PC-9 (cell line): ENCODE measurements at regions not wholly inside any gene's neighbourhood (a gene's known extent, or its start where the extent isn't known, plus 50 kb on each side); places are given as distances from the start of the nearest gene placed in this dataset.

Source experiments
- BruUV-seq: library from RNA; stranded (reverse); fragments of 400-500 nt; replicated peaks from 2 replicates; lab custom pipeline; 2021; lab: Mats Ljungman, UMichigan
- CTCF ChIA-PET: fragments of 300-600 bp; sonication (Branson Sonifier 250); formaldehyde crosslinking; loops from one replicate; lab custom pipeline; 2022; ENCODE audit warnings: antibody characterized with exemption; lab: Charles Lee
- POLR2A ChIA-PET: fragments of 300-600 bp; sonication (Branson Sonifier 250); formaldehyde crosslinking; loops from one replicate; lab custom pipeline; 2022; ENCODE audit warnings: antibody characterized with exemption; ENCODE audit not compliant: unreplicated experiment; lab: Charles Lee
- DNase-seq, 2 experiments: peaks; one replicate each; pipeline versions ENCODE4 v3.0.0 to v3.0.0-alpha.2; 2015 to 2022; ENCODE audit warnings: mixed read lengths in 1 of 2
- H2AFZ ChIP-seq: fragments of 200-600 bp; sonication (generic); 2 replicates; pipeline ENCODE4 v1.8.1; 2017; ENCODE audit warnings: antibody characterized with exemption
- H3F3A ChIP-seq: fragments of 200-600 bp; sonication (generic); 2 replicates; pipeline ENCODE4 v1.8.1; 2017; ENCODE audit warnings: antibody characterized with exemption, mild to moderate bottlenecking, low read depth; ENCODE audit not compliant: insufficient read depth
- H3K27ac ChIP-seq: fragments of 200-600 bp; sonication (generic); 2 replicates; pipeline ENCODE4 v1.6.1; 2016; ENCODE audit warnings: mixed run types
- H3K27me3 ChIP-seq: fragments of 200-600 bp; sonication (generic); 2 replicates; pipeline ENCODE4 v1.6.1; 2016; ENCODE audit warnings: low read depth, mixed run types; ENCODE audit not compliant: insufficient read depth
- H3K36me3 ChIP-seq: fragments of 200-600 bp; sonication (generic); 2 replicates; pipeline ENCODE4 v1.6.1; 2016; ENCODE audit warnings: low read depth, mixed run types
- H3K4me1 ChIP-seq: fragments of 200-600 bp; sonication (generic); replicated peaks from 2 replicates; pipeline ENCODE4 v1.6.1; 2016; ENCODE audit warnings: mixed run types; ENCODE audit not compliant: insufficient read depth
- H3K4me2 ChIP-seq: fragments of 200-600 bp; sonication (generic); 2 replicates; pipeline ENCODE4 v1.6.1; 2017; ENCODE audit warnings: mixed run types
- H3K4me3 ChIP-seq: fragments of 200-600 bp; sonication (generic); 2 replicates; pipeline ENCODE4 v1.6.1; 2016; ENCODE audit warnings: mixed run types
- H3K79me2 ChIP-seq: fragments of 200-600 bp; sonication (generic); 2 replicates; pipeline ENCODE4 v1.6.1; 2017; ENCODE audit warnings: low read depth, mixed run types
- H3K9me2 ChIP-seq: fragments of 200-600 bp; sonication (generic); 2 replicates; pipeline ENCODE4 v1.8.1; 2017; ENCODE audit warnings: mild to moderate bottlenecking; ENCODE audit not compliant: insufficient read depth
- H3K9me3 ChIP-seq: fragments of 200-600 bp; sonication (generic); 2 replicates; pipeline ENCODE4 v1.8.1; 2016; ENCODE audit warnings: low read depth; ENCODE audit not compliant: insufficient read depth
- H4K20me1 ChIP-seq: fragments of 200-600 bp; sonication (generic); 2 replicates; pipeline ENCODE4 v1.8.1; 2017; ENCODE audit not compliant: insufficient read depth
- CTCF ChIP-seq: fragments of 200-600 bp; sonication (generic); conservative IDR thresholded peaks from 2 replicates; pipeline ENCODE4 v1.6.1; 2017; ENCODE audit warnings: mixed run types, antibody characterized with exemption, mild to moderate bottlenecking, moderate library complexity
- EZH2 ChIP-seq: fragments of 200-600 bp; sonication (generic); IDR thresholded peaks from 2 replicates; pipeline ENCODE4 v1.8.0; 2017; ENCODE audit warnings: antibody characterized with exemption, low read depth
- intact Hi-C: fragments of 100-400 bp; cut with micrococcal nuclease; formaldehyde crosslinking; loops from one replicate; pipeline ENCODE4 v1.10.0; 2022; ENCODE audit not compliant: unreplicated experiment

GRCh38 chr12:111088409-111088808, 168.0 kb upstream of the MYL2 start:
- no peak for DNase-seq
- intact Hi-C loops = no loop called here
- H3K27me3 ChIP-seq = peaks cover 98% of the 10 kb centered on the region
- H2AFZ ChIP-seq = no peak overlapping the region
- TF ChIP-seq CTCF (no peak), EZH2 (no peak)
- no peak overlapping the region for H3K4me2 ChIP-seq
- H3F3A ChIP-seq = no peaks in the 10 kb centered on the region
- H3K79me2 ChIP-seq = no peaks in the 10 kb centered on the region
- H3K4me1 ChIP-seq = no peaks in the 10 kb centered on the region
- no peaks in the 10 kb centered on the region for H3K36me3 ChIP-seq
- no peak overlapping the region for H3K4me3 ChIP-seq
- ChIA-PET CTCF (no interaction called here), POLR2A (no interaction called here)
- H3K27ac ChIP-seq = no peak overlapping the region
- H3K9me3 ChIP-seq = no peaks in the 10 kb centered on the region
- H4K20me1 ChIP-seq = no peaks in the 10 kb centered on the region
- no peaks in the 10 kb centered on the region for H3K9me2 ChIP-seq
- no TSS peak for BruUV-seq

GRCh38 chr12:111086947-111087700, 166.7 kb upstream of the MYL2 start:
- H3K27me3 ChIP-seq = peaks cover 98% of the 10 kb centered on the region

GRCh38 chr12:111085096-111085495, 164.7 kb upstream of the MYL2 start:
- Histone ChIP-seq H3K36me3 (no peaks in the 10 kb centered on the region), H3K9me3 (no peaks in the 10 kb centered on the region), H3K79me2 (no peaks in the 10 kb centered on the region), H3K4me1 (no peaks in the 10 kb centered on the region), H3K4me3 (no peak overlapping the region), H3K27ac (no peak overlapping the region), H3K9me2 (no peaks in the 10 kb centered on the region), H3K27me3 (peaks cover 98% of the 10 kb centered on the region), H3K4me2 (no peak overlapping the region), H2AFZ (no peak overlapping the region), H4K20me1 (no peaks in the 10 kb centered on the region), H3F3A (no peaks in the 10 kb centered on the region)
- intact Hi-C loops = no loop called here
- no peak for DNase-seq
- TF ChIP-seq CTCF (no peak), EZH2 (no peak)
- CTCF ChIA-PET = no interaction called here
- BruUV-seq = no TSS peak
- POLR2A ChIA-PET = no interaction called here

More at GRCh38 chr12:111086947-111087700, 166.7 kb upstream of the MYL2 start:
- TF ChIP-seq EZH2 = no peak
- TF ChIP-seq CTCF = no peak
- Histone ChIP-seq H3K4me1 (no peaks in the 10 kb centered on the region), H3K79me2 (no peaks in the 10 kb centered on the region), H4K20me1 (no peaks in the 10 kb centered on the region), H3K9me3 (no peaks in the 10 kb centered on the region), H3K27ac (no peak overlapping the region), H3F3A (no peaks in the 10 kb centered on the region), H2AFZ (no peak overlapping the region), H3K4me2 (no peak overlapping the region), H3K36me3 (no peaks in the 10 kb centered on the region), H3K9me2 (no peaks in the 10 kb centered on the region), H3K4me3 (no peak overlapping the region)
- ChIA-PET POLR2A (no interaction called here), CTCF (no interaction called here)
- DNase-seq = no peak
- intact Hi-C loops = no loop called here
- BruUV-seq = no TSS peak
